K562 (cell line): ENCODE measurements at regions not wholly inside any gene's neighbourhood (a gene's known extent, or its start where the extent isn't known, plus 50 kb on each side); places are given as distances from the start of the nearest gene placed in this dataset.

Source experiments
- CBX3 ChIP-seq, 2 experiments: IDR thresholded peaks; 1 replicate in 1 of 2; 2 replicates in 1 of 2; pipeline ENCODE4 v1.6.1; 2012; ENCODE audit warnings: inconsistent platforms in 2 of 2, low read length in 2 of 2, borderline replicate concordance in 1 of 2, control low read depth in 1 of 2
- YY1 ChIP-seq, 3 experiments: IDR thresholded peaks; 2 replicates each; pipeline ENCODE4 v1.6.1; 2011; ENCODE audit warnings: low read length in 2 of 3, mild to moderate bottlenecking in 2 of 3, moderate library complexity in 2 of 3, borderline replicate concordance in 1 of 3, control low read depth in 1 of 3, low read depth in 1 of 3; ENCODE audit not compliant: insufficient read depth in 3 of 3, insufficient replicate concordance in 2 of 3, control insufficient read depth in 1 of 3, insufficient read length in 1 of 3; ENCODE audit errors: extremely low read depth in 1 of 3
- ZNF232 ChIP-seq: sonication (generic); formaldehyde crosslinking; IDR thresholded peaks from 2 replicates; pipeline ENCODE4 v1.8.0; 2022; ENCODE audit warnings: mild to moderate bottlenecking, missing genetic modification reagents
- TF ChIP-seq, protein P1 (sequence below): fragments of 450-650 bp; formaldehyde crosslinking; IDR thresholded peaks from 2 replicates; pipeline ENCODE4 v1.4.0; 2022; ENCODE audit warnings: missing genetic modification characterization

GRCh38 chr22:48257685-48258055 is 1495.2 kb downstream of the TBC1D22A start:
- TF ChIP-seq ZNF232 (CRISPR knock-in tag) (no peak), YY1 (IDR thresholded peaks at IDR 0.05; ENCODE audit: borderline replicate concordance in 1 of 3, control insufficient read depth in 1 of 3, extremely low read depth in 1 of 3, insufficient read depth in 3 of 3, insufficient read length in 1 of 3, insufficient replicate concordance in 2 of 3, low read depth in 1 of 3, low read length in 2 of 3) (no peak), CBX3 (IDR thresholded peaks at IDR 0.05; ENCODE audit: borderline replicate concordance in 1 of 2, low read length in 2 of 2) (no peak)
- TF ChIP-seq, protein P1, sequence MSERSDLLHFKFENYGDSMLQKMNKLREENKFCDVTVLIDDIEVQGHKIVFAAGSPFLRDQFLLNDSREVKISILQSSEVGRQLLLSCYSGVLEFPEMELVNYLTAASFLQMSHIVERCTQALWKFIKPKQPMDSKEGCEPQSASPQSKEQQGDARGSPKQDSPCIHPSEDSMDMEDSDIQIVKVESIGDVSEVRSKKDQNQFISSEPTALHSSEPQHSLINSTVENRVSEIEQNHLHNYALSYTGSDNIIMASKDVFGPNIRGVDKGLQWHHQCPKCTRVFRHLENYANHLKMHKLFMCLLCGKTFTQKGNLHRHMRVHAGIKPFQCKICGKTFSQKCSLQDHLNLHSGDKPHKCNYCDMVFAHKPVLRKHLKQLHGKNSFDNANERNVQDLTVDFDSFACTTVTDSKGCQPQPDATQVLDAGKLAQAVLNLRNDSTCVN (CRISPR knock-in tag) = no peak
